Ovary (tissue), 3 donors: ENCODE measurements at regions not wholly inside any gene's neighbourhood (a gene's known extent, or its start where the extent isn't known, plus 50 kb on each side); places are given as distances from the start of the nearest gene placed in this dataset.
"Not testable (repeated sequence)": the region's sequence is repeated elsewhere in the genome, so short reads cannot be mapped to it uniquely, and the experiment has no call there.

ENCODE experiments used
- CTCF ChIP-seq, 3 donors: fragments of 450-650 bp in 2 of 3; fragments of 200-600 bp in 1 of 3; IDR thresholded peaks; one replicate each; pipeline versions ENCODE4 v1.5.1 to v1.8.0; 2016 to 2022; ENCODE audit warnings: antibody characterized with exemption in 3 of 3, mild to moderate bottlenecking in 1 of 3
- EP300 ChIP-seq: sonication (generic); formaldehyde crosslinking; IDR thresholded peaks from one replicate; pipeline ENCODE4 v1.6.1; 2017; ENCODE audit warnings: antibody characterized with exemption
- POLR2A ChIP-seq: fragments of 450-650 bp; IDR thresholded peaks from one replicate; pipeline ENCODE4 v1.6.1; 2017; ENCODE audit warnings: antibody characterized with exemption, mild to moderate bottlenecking, moderate library complexity
- donor health status: DM: no; HTN: no; CAD: no.

GRCh38 chr15:21718779-21719178 is 158.8 kb downstream of the POTEB start:
- TF ChIP-seq CTCF (IDR thresholded peaks at IDR 0.05); POLR2A; EP300: not testable (repeated sequence)
